ENCODE measurements at regions not wholly inside any gene's neighbourhood (a gene's known extent, or its start where the extent isn't known, plus 50 kb on each side); places are given as distances from the start of the nearest gene placed in this dataset.
"Not testable (repeated sequence)": the region's sequence is repeated elsewhere in the genome, so short reads cannot be mapped to it uniquely, and the experiment has no call there.

GRCh38 chr10:114872519-114873087 is 51.0 kb downstream of the FHIP2A start:
- DNase-seq, result no peak

- DNase-seq, result no peak
Measured at GRCh38 chr10:114874827-114875411, 53.3 kb downstream of the FHIP2A start.

GRCh38 chr10:114875590-114876081 is 54.1 kb downstream of the FHIP2A start:
- DNase-seq, result not testable (repeated sequence)

- DNase-seq, result no peak
Measured at GRCh38 chr10:114876169-114876568, 54.6 kb downstream of the FHIP2A start.

GRCh38 chr10:114876602-114877300 is 55.2 kb downstream of the FHIP2A start:
- peak; percentile 4 for DNase-seq

- no peak for DNase-seq
Measured at GRCh38 chr10:114877301-114877644, 55.7 kb downstream of the FHIP2A start.

- no peak for DNase-seq
Measured at GRCh38 chr10:114879093-114879492, 57.5 kb downstream of the FHIP2A start.

GRCh38 chr10:114879541-114880158 is 58.1 kb downstream of the FHIP2A start:
- no peak for DNase-seq

GRCh38 chr10:114881417-114881816 is 56.6 kb upstream of the TRUB1 start:
- DNase-seq, result no peak

GRCh38 chr10:114881901-114882300 is 56.1 kb upstream of the TRUB1 start:
- DNase-seq, result no peak

GRCh38 chr10:114885443-114885842 is 52.6 kb upstream of the TRUB1 start:
- no peak for DNase-seq
